GM23248 (cell line): ENCODE measurements at regions not wholly inside any gene's neighbourhood (a gene's known extent, or its start where the extent isn't known, plus 50 kb on each side); places are given as distances from the start of the nearest gene placed in this dataset.

Experiments
- DNase-seq: peaks from one replicate; pipeline ENCODE4 v3.0.0-alpha.2; 2015
- H2AFZ ChIP-seq: fragments of 200-600 bp; sonication (generic); 2 replicates; pipeline ENCODE4 v1.6.1; 2016; ENCODE audit warnings: antibody characterized with exemption
- H3F3A ChIP-seq: fragments of 200-600 bp; sonication (generic); 2 replicates; pipeline ENCODE4 v1.6.1; 2016; ENCODE audit warnings: mild to moderate bottlenecking, antibody characterized with exemption, mixed run types; ENCODE audit not compliant: insufficient read depth
- H3K27ac ChIP-seq: fragments of 200-600 bp; sonication (generic); 2 replicates; pipeline ENCODE4 v1.5.1; 2016; ENCODE audit warnings: mild to moderate bottlenecking
- H3K27me3 ChIP-seq: fragments of 200-600 bp; sonication (generic); replicated peaks from 2 replicates; pipeline ENCODE4 v1.6.1; 2016; ENCODE audit warnings: mild to moderate bottlenecking; ENCODE audit not compliant: insufficient read depth
- H3K36me3 ChIP-seq: fragments of 200-600 bp; sonication (generic); 2 replicates; pipeline ENCODE4 v1.6.1; 2016; ENCODE audit warnings: low read depth, mild to moderate bottlenecking
- H3K4me1 ChIP-seq: fragments of 200-600 bp; sonication (generic); 2 replicates; pipeline ENCODE4 v1.6.1; 2016; ENCODE audit warnings: mild to moderate bottlenecking; ENCODE audit not compliant: insufficient read depth
- H3K4me2 ChIP-seq: fragments of 200-600 bp; sonication (generic); one replicate; pipeline ENCODE4 v1.6.1; 2016; ENCODE audit warnings: mild to moderate bottlenecking; ENCODE audit not compliant: unreplicated experiment
- H3K4me3 ChIP-seq: fragments of 200-600 bp; sonication (generic); 2 replicates; pipeline ENCODE4 v1.5.1; 2016; ENCODE audit warnings: mild to moderate bottlenecking
- H3K79me2 ChIP-seq: fragments of 200-600 bp; sonication (generic); 2 replicates; pipeline ENCODE4 v1.6.1; 2016; ENCODE audit warnings: mild to moderate bottlenecking; ENCODE audit not compliant: insufficient read depth
- H3K9ac ChIP-seq: fragments of 200-600 bp; sonication (generic); 2 replicates; pipeline ENCODE4 v1.6.1; 2016; ENCODE audit warnings: mild to moderate bottlenecking
- H3K9me2 ChIP-seq: fragments of 200-600 bp; sonication (generic); 2 replicates; pipeline ENCODE4 v1.6.1; 2016; ENCODE audit warnings: mixed run types, mild to moderate bottlenecking, moderate library complexity; ENCODE audit not compliant: insufficient read depth
- H3K9me3 ChIP-seq: fragments of 200-600 bp; sonication (generic); one replicate; pipeline ENCODE4 v1.6.1; 2017; ENCODE audit warnings: low read depth
- H4K20me1 ChIP-seq: fragments of 200-600 bp; sonication (generic); 2 replicates; pipeline ENCODE4 v1.6.0; 2016; ENCODE audit not compliant: insufficient read depth
- EZH2 ChIP-seq: fragments of 200-600 bp; sonication (generic); IDR thresholded peaks from 2 replicates; pipeline ENCODE4 v1.6.1; 2018; ENCODE audit warnings: antibody characterized with exemption, mild to moderate bottlenecking; ENCODE audit not compliant: insufficient read depth, poor library complexity, severe bottlenecking
- EZH2phosphoT487 ChIP-seq: fragments of 200-600 bp; sonication (generic); IDR thresholded peaks from 2 replicates; pipeline ENCODE4 v1.6.1; 2018; ENCODE audit warnings: antibody characterized with exemption, moderate library complexity, mild to moderate bottlenecking, low read depth; ENCODE audit not compliant: insufficient read depth
- WGBS, 2 experiments: methylation state at CpG; one replicate each; pipeline ENCODE4 v1.1.6; 2015 to 2017; ENCODE audit warnings: low lambda C conversion rate in 2 of 2, low coverage in 1 of 2; ENCODE audit errors: missing lambda C conversion rate in 2 of 2; 5-methylcytosine and 5-hydroxymethylcytosine counted together
- in situ Hi-C: fragments of 300-500 bp; cut with MboI; formaldehyde crosslinking; loops from 2 replicates; pipeline ENCODE4 v1.15.0; 2020

- WGBS, 2 experiments = 84 to 96% methylated on average over 1 of the region's 1 CpG
- Histone ChIP-seq H3F3A (no peaks in the 10 kb centered on the region), H2AFZ (no peak overlapping the region), H3K9me2 (no peaks in the 10 kb centered on the region), H3K4me2 (no peak overlapping the region), H3K36me3 (no peaks in the 10 kb centered on the region), H3K27me3 (peaks cover 19% of the 10 kb centered on the region; the same call in 1 of the 2 replicates), H3K4me3 (no peak overlapping the region), H3K79me2 (no peaks in the 10 kb centered on the region), H3K9me3 (no peaks in the 10 kb centered on the region), H4K20me1 (no peaks in the 10 kb centered on the region), H3K9ac (no peak overlapping the region), H3K4me1 (no peaks in the 10 kb centered on the region), H3K27ac (no peak overlapping the region)
- no peak for TF ChIP-seq EZH2
- no peak for TF ChIP-seq EZH2phosphoT487
- DNase-seq = no peak
- in situ Hi-C loops = no loop called here
Measured at GRCh38 chr3:159565313-159565712, 423.3 kb upstream of the IL12A start.

DNA sequence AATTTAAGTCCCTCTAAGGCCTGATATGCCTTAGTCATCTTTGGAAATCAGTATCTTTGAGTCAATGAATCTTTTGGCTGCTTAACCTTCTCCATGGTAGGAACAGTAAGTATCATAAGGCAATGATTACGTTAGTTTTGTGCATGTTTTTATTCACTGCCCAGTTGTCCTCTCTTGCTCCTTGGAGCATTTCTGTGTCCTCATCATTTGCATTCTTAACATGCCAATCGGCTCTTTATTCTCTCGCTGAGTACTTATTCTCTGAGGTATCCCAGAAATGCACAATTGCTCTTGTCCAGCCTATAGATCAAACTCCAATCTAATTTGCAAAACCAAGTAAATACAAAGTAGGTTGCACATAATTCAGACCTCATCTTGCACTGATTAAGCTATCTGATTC is 405.0 kb upstream of the IL12A start:
- Histone ChIP-seq H3K4me1 (peaks cover 12% of the 10 kb centered on the region), H3K27me3 (no peaks in the 10 kb centered on the region), H2AFZ (no peak overlapping the region), H3K4me2 (no peak overlapping the region), H3K4me3 (no peak overlapping the region), H3K9me3 (no peaks in the 10 kb centered on the region), H3K79me2 (no peaks in the 10 kb centered on the region), H3K27ac (no peak overlapping the region), H3F3A (no peaks in the 10 kb centered on the region), H3K36me3 (no peaks in the 10 kb centered on the region), H4K20me1 (no peaks in the 10 kb centered on the region), H3K9me2 (no peaks in the 10 kb centered on the region), H3K9ac (no peak overlapping the region)
- peak; percentile 61 for DNase-seq
- in situ Hi-C loops = loop anchor here (10.0 kb wide), 1 partner anchor 319 kb away; no protein-coding TSS in a partner anchor
- no peak for TF ChIP-seq EZH2
- no peak for TF ChIP-seq EZH2phosphoT487
- WGBS, 2 experiments = 5 to 12% methylated on average over 3 of the region's 3 CpGs

DNA sequence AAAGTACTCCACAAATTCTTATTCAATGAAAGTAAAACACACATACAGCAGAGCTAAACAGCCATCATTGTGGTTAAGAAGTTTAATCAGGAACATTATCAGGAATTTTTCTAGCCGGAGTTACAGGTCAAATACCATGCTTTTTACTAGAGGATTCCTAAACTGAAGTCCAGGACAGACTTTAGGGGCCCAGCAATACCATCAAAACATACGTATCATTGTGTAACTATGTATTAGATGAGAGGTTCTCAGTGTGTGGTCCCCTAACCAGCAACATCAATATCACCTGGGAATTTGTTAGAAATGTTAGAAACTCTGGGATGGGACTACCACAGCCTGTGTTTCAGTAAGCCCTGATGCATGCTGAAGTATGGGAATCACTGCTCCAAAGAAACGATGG is 404.2 kb upstream of the IL12A start:
- H3K9me2 ChIP-seq = no peaks in the 10 kb centered on the region
- no peaks in the 10 kb centered on the region for H3K79me2 ChIP-seq
- H3K9ac ChIP-seq = no peak overlapping the region
- H2AFZ ChIP-seq = no peak overlapping the region
- no peak for TF ChIP-seq EZH2phosphoT487
- no peak for TF ChIP-seq EZH2
- no peaks in the 10 kb centered on the region; the same call in 1 of the 2 replicates for H3K27me3 ChIP-seq
- no peak overlapping the region for H3K4me3 ChIP-seq
- H3F3A ChIP-seq = no peaks in the 10 kb centered on the region
- H4K20me1 ChIP-seq = no peaks in the 10 kb centered on the region
- DNase-seq = no peak
- in situ Hi-C loops = loop anchor here (10.0 kb wide), 1 partner anchor 320 kb away; no protein-coding TSS in a partner anchor
- no peaks in the 10 kb centered on the region for H3K36me3 ChIP-seq
- no peak overlapping the region for H3K27ac ChIP-seq
- H3K4me1 ChIP-seq = peaks cover 12% of the 10 kb centered on the region
- no peak overlapping the region for H3K4me2 ChIP-seq
- no peaks in the 10 kb centered on the region for H3K9me3 ChIP-seq
- WGBS, 2 experiments = 50 to 58% methylated on average over 3 of the region's 3 CpGs

GRCh38 chr3:159586571-159587202 is 401.9 kb upstream of the IL12A start:
- 58 to 64% methylated on average over 5 of the region's 5 CpGs for WGBS, 2 experiments
- H3K79me2 ChIP-seq = no peaks in the 10 kb centered on the region
- in situ Hi-C loops = loop anchor here (10.0 kb wide), 1 partner anchor 322 kb away; no protein-coding TSS in a partner anchor
- no peaks in the 10 kb centered on the region for H3F3A ChIP-seq
- H3K27ac ChIP-seq = no peak overlapping the region
- TF ChIP-seq EZH2 (no peak), EZH2phosphoT487 (no peak)
- H3K9me3 ChIP-seq = no peaks in the 10 kb centered on the region
- no peaks in the 10 kb centered on the region; the same call in 1 of the 2 replicates for H3K27me3 ChIP-seq
- H3K9me2 ChIP-seq = no peaks in the 10 kb centered on the region
- no peaks in the 10 kb centered on the region for H3K36me3 ChIP-seq
- peak; percentile 50 for DNase-seq
- no peak overlapping the region for H2AFZ ChIP-seq
- H4K20me1 ChIP-seq = no peaks in the 10 kb centered on the region
- H3K4me3 ChIP-seq = no peak overlapping the region
- no peak overlapping the region for H3K9ac ChIP-seq
- no peak overlapping the region for H3K4me2 ChIP-seq
- peaks cover 12% of the 10 kb centered on the region for H3K4me1 ChIP-seq
